ENCODE measurements at regions not wholly inside any gene's neighbourhood (a gene's known extent, or its start where the extent isn't known, plus 50 kb on each side); places are given as distances from the start of the nearest gene placed in this dataset.
"Not testable (repeated sequence)": the region's sequence is repeated elsewhere in the genome, so short reads cannot be mapped to it uniquely, and the experiment has no call there.

- DNase-seq (ENCODE audit: low read depth in 2 of 2, low spot score in 1 of 2): no peak
Measured at GRCh38 chr18:1104181-1104881, 199.7 kb downstream of the ADCYAP1 start.

GRCh38 chr18:1124495-1124894 lies 219.8 kb downstream of the ADCYAP1 start:
- DNase-seq (ENCODE audit: low read depth in 2 of 2, low spot score in 1 of 2): no peak

GRCh38 chr18:1133541-1133940 lies 228.9 kb downstream of the ADCYAP1 start:
- no peak for DNase-seq (ENCODE audit: low read depth in 2 of 2, low spot score in 1 of 2)

- no peak for DNase-seq (ENCODE audit: low read depth in 2 of 2, low spot score in 1 of 2)
Measured at GRCh38 chr18:1147730-1148129, 243.1 kb downstream of the ADCYAP1 start.

DNA sequence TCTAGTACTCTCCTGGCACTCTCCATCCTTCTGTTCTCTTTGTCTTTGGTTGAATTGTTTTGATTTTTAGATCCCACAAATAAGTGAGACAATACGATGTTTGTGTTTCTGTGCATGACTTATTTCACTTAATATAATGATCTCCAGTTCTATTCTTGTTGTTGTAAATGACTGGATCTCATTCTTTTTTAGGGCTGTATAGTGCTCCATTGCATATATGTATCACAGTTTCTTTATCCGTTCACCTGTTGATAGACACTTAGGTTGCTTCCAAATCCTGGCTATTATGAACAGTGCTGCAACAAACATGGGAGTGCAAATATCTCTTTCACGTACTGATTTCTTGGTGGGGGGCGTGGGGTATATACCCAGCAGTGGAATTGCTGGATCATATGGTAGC lies 245.0 kb downstream of the ADCYAP1 start:
- no peak for DNase-seq (ENCODE audit: low read depth in 2 of 2, low spot score in 1 of 2)

DNA sequence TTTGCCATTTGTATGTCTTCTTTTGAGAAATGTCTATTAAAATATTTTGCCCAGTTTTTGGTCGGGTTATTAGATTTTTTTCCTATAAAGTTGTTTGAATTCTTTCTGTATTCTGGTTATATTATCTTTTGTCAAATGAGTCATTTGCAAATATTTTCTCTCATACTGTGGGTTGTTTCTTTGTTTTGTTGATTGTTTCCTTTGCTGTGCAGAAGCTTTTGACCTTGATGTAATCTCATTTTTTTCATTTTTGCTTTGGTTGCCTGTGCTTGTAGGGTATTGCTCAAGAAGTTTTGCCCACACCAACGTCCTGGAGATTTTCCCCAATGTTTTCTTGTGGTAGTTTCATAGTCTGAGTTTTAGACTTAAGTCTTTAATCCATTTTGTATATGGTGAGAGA lies 245.7 kb downstream of the ADCYAP1 start:
- no peak for DNase-seq (ENCODE audit: low read depth in 2 of 2, low spot score in 1 of 2)

DNA sequence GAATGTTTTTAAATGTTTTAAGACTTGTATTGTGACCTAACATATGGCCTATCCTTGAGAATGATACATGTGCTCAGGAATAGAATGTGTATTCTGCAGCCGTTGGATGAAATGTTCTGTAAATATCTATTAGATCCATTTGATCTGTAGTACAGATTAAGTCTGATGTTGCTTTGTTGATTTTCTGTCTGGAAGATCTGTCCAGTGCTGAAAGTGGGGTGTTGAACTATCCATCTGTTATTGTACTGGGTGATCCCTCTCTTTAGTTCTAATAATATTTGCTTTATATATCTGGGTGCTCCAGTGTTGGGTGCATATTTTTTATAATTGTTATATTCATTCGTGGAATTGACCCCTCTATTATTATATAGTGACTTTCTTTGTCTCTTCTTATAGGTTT lies 248.3 kb downstream of the ADCYAP1 start:
- DNase-seq (ENCODE audit: low read depth in 2 of 2, low spot score in 1 of 2): not testable (repeated sequence)

DNA sequence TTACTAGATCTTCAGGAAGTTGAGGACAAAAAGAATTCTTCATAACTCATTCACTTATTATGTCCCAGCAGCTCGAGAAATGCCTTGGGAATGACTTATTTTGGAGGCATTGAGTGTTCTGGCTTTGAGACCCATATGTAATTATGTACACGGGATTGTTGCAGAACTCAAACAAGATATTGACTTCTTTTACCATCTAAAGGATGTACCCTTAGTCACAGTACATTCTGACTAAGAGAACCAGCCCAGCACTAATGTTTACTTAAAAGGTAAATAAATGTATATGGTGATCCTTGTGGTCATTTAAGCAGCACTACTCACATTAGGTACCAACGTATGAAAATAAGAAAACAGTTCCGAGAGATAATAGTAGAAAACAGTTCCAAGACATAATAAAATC lies 268.9 kb downstream of the ADCYAP1 start:
- no peak for DNase-seq (ENCODE audit: low read depth in 2 of 2, low spot score in 1 of 2)

DNA sequence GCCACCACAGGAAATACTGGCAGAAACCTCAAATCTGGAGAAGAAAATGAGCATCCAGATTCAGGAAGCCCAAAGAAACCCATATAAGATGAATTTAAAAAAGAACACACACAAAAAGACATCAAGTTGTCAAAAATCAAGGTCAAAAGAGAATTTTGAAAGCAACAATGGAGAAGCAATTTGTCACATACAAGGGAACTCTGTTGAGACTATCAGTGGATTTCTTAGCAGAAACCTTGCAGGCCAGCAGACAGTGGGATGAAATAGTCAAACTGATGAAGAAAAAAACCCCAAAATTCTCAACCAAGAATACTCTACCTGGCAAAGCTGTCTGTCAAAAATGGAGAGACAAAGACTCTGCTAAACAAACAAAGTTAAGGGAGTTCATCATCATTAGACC lies 272.6 kb downstream of the ADCYAP1 start:
- no peak for DNase-seq (ENCODE audit: low read depth in 2 of 2, low spot score in 1 of 2)

- no peak for DNase-seq (ENCODE audit: low read depth in 2 of 2, low spot score in 1 of 2)
Measured at GRCh38 chr18:1191341-1191740, 286.7 kb downstream of the ADCYAP1 start.

DNA sequence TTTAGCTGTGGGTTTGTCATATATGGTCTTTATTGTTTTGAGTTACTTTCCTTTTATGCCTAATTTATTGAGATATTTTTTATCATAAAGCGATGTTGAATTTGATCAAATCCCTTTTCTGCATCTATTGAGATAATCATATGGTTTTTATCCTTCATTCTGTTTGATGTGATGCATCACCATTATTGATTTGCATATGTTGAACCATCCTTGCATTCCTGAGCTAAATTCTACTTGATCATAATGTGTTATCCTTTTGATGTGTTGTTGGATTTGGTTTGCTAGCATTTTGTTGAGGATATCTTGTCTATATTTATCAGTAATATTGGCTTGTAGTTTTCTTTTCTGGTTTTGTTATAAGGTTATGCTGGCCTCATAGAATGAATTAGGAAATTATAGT lies 308.5 kb downstream of the ADCYAP1 start:
- DNase-seq (ENCODE audit: low read depth in 2 of 2, low spot score in 1 of 2): no peak

- no peak for DNase-seq (ENCODE audit: low read depth in 2 of 2, low spot score in 1 of 2)
Measured at GRCh38 chr18:1222880-1223279, 318.2 kb downstream of the ADCYAP1 start.

- DNase-seq (ENCODE audit: low read depth in 2 of 2, low spot score in 1 of 2): no peak
Measured at GRCh38 chr18:1227025-1227424, 322.4 kb downstream of the ADCYAP1 start.

DNA sequence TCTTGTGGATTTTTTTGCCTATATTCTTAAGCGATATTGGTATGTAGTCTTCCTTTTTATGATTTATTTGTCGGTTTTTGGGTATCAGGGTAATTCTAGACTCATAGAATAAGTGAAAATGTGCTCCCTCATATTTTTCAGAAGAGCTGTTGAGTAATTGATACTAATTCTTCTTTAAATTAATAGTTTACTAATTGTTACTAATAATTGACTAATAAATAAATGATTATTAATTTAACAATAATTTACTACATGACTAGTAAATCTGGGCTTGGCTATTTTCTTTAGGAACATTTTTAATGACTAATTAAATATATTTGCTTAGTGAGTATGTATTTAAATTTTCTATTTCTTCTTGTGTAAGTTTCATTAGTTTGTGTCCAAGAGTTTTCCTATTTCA lies 325.0 kb downstream of the ADCYAP1 start:
- DNase-seq (ENCODE audit: low read depth in 2 of 2, low spot score in 1 of 2): no peak

DNA sequence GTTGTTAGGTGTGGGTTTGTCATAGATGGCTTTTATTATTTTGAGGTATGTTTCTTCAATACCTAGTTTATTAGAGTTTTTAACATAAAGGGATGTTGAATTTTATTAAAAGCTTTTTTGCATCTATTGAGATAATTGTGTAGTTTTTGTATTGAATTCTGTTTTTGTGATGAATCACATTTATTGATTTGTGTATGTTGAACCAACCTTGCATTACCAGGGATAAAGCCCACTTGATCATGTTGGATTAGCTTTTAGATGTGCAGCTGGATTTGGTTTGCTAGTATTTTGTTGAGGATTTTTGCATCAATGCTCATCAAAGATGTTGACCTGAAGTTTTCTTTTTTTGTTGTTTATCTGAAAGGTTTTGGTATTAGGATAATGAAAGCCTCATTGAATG lies 328.2 kb downstream of the ADCYAP1 start:
- DNase-seq (ENCODE audit: low read depth in 2 of 2, low spot score in 1 of 2): no peak

DNA sequence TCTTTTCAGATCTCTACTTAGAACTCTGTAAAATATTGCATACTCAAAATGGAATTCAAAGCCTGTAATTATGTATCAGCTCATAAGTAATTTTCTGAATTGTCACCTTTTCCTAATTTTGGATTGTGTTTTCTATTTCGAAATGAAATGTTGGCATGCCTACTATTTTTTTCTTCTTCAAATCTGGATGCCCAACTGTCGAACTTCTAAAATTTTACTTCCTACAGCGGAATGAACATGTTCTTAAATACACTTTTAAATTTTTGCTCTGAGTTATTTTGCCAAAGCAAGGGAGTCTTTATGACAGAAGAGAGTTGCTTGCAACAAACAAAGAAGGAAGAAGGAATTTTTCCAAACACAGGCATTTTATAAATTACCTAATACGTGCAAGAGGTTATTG lies 336.0 kb downstream of the ADCYAP1 start:
- DNase-seq (ENCODE audit: low read depth in 2 of 2, low spot score in 1 of 2): no peak

DNA sequence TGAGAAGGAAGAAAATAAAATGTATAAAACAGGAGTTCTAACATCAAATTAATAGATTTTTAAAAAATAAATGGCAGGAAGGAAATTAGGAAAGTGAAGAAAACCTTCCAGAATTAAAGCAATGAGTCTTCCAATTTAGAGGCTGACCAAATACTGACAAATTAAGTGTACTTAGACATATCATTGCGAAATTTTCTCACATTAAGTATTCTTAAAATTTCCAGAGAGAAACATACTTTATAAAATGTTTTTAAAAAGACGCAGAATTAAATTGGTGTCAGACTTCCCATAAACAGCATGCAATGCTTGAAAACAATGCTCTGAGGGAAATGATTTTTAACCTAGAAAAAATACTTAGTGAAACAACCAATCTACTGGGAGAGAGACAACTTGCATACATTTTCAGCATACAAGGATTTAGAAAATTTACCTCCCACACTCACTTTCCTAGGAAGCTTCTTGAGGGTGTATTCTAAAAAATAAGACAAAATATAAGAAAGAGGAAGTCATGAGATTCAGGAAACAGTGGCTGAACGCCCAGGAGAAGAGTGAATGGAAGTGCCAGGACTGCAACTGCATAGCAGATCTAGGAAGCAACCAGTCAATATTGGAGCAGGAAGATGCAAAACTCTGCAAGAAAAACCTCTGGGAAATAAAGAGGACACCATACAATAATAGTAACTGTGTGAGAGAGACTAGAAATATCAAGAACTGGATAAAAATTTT lies 339.9 kb downstream of the ADCYAP1 start:
- no peak for DNase-seq (ENCODE audit: low read depth in 2 of 2, low spot score in 1 of 2)

DNA sequence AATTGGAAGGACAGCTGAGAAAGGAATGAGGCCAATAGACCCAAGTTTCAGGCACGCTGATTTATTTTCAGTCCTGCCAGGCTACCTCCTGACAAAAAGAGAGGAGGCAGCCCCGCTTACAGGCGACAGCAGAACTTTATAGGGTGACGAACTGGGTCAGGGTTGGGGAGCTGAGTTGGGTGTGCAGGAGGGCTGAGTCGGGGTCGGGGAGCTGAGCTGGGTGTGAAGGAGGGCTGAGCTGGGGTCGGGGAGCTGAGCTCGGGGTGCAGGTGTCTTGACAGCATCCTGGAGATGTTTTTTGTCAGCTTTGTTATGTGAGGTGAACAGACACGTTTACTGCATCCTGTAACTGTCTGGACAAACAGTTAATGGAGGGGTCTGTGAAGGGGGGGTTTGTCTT lies 342.2 kb downstream of the ADCYAP1 start:
- DNase-seq (ENCODE audit: low read depth in 2 of 2, low spot score in 1 of 2): no peak

DNA sequence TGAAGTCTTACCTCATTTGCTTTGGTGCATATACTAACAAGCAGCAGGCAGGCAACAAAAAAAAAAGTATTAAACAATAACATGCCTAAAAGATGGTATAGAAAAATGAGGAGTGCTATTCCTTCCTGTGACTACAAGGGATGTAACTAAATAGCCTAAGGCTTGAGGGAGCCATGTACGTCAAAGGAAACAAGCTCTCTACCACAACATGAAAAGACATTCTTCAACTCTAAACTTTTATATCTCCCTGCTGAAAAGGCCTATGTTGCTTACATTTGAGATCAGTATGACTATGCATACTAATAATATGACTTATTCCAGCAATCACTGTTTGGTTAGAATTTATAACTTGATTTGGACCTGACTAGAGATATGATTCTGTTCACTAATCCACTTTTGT lies 347.9 kb downstream of the ADCYAP1 start:
- no peak for DNase-seq (ENCODE audit: low read depth in 2 of 2, low spot score in 1 of 2)

GRCh38 chr18:1252936-1253335 lies 348.3 kb downstream of the ADCYAP1 start:
- DNase-seq (ENCODE audit: low read depth in 2 of 2, low spot score in 1 of 2): no peak

- no peak for DNase-seq (ENCODE audit: low read depth in 2 of 2, low spot score in 1 of 2)
Measured at GRCh38 chr18:1253827-1254226, 349.2 kb downstream of the ADCYAP1 start.

DNA sequence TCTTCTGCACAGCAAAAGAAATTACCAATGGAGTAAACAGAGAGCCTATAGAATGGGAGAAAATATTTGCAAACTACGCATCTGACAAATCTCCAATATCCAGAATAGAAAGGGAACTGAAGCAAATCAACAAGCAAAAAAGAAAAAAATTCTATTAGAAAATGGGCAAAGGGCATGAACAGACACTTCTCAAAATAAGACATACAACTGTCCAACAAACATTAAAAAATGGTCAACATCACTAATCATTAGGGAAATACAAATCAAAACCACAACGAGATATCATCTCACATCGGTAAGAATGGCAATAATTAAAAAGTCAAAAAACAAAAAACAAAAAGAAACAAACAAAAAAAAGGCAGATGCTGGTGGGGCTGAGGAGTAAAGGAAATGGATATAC lies 356.4 kb downstream of the ADCYAP1 start:
- DNase-seq (ENCODE audit: low read depth in 2 of 2, low spot score in 1 of 2): no peak

DNA sequence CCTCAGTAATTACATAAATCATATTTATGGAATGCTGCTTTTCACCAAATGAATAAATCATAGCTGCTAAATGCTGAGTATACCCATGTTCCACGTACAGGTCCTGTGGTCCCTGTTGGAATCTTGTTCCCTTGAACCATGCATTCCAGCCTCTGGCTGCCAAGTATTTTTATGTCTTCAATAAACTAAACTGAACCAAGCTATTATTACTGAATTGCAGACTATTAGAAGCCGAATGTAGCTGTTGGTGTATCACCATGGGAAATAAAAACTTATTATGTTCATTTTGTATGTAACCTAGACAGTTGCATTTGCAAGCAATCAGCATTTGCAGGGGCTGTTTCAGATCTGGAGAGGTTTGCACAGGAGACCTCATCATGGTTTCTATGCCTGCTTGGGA lies 362.4 kb downstream of the ADCYAP1 start:
- no peak for DNase-seq (ENCODE audit: low read depth in 2 of 2, low spot score in 1 of 2)

All from stimulated activated CD8-positive, alpha-beta memory T cell treated with anti-CD3 and anti-CD28 coated beads, Interleukin-4, amount 100 ng/mL, for 1 hour (primary cell).